ENCODE measurements at regions not wholly inside any gene's neighbourhood (a gene's known extent, or its start where the extent isn't known, plus 50 kb on each side); places are given as distances from the start of the nearest gene placed in this dataset.

GRCh38 chr2:128585706-128586105, 267.0 kb upstream of the HS6ST1 start:
- TF ChIP-seq CTCF (IDR thresholded peaks at IDR 0.05), result no peak
- no peak for TF ChIP-seq POLR2A (IDR thresholded peaks at IDR 0.05)

All from lower leg skin (tissue), 3 donors.